ENCODE measurements at regions not wholly inside any gene's neighbourhood (a gene's known extent, or its start where the extent isn't known, plus 50 kb on each side); places are given as distances from the start of the nearest gene placed in this dataset.

GRCh38 chr2:234735829-234736228, 216.0 kb upstream of the SH3BP4 start:
- TF ChIP-seq CTCF (IDR thresholded peaks at IDR 0.05) (no peak), POLR2A (IDR thresholded peaks at IDR 0.05) (no peak), POLR2AphosphoS5 (IDR thresholded peaks at IDR 0.05; ENCODE audit: insufficient read depth in 1 of 2, low read depth in 1 of 2) (no peak)

Measured in vagina (tissue), 2 donors.